Activated T-helper 2 cell treated with anti-CD3 and anti-CD28 coated beads, Interferon-gamma antibody, Interleukin-2, Interleukin-4, amounts not matched to agents 10 μg/mL and 5 μg/mL and 100 μg/mL, durations not matched to agents 14 hours and 24 hours and 36 hours (primary cell): ENCODE measurements at regions not wholly inside any gene's neighbourhood (a gene's known extent, or its start where the extent isn't known, plus 50 kb on each side); places are given as distances from the start of the nearest gene placed in this dataset.

Experiments used
- DNase-seq: peaks from one replicate; pipeline ENCODE4 v3.0.0; 2021; ENCODE audit warnings: low spot score
- H3K27ac Mint-ChIP-seq: one replicate; pipeline ENCODE4 v1.8.0; 2021; ENCODE audit warnings: mixed read lengths
- H3K27me3 Mint-ChIP-seq: one replicate; pipeline ENCODE4 v1.8.0; 2021; ENCODE audit warnings: low read depth, mixed read lengths
- H3K36me3 Mint-ChIP-seq: one replicate; pipeline ENCODE4 v1.8.0; 2021; ENCODE audit warnings: low read depth, mixed read lengths
- H3K4me1 Mint-ChIP-seq: one replicate; pipeline ENCODE4 v1.8.0; 2021; ENCODE audit warnings: low read depth, mixed read lengths
- H3K4me3 Mint-ChIP-seq: one replicate; pipeline ENCODE4 v1.8.0; 2021; ENCODE audit warnings: low read depth, mild to moderate bottlenecking, moderate library complexity, mixed read lengths
- H3K9me3 Mint-ChIP-seq: one replicate; pipeline ENCODE4 v1.8.0; 2021; ENCODE audit warnings: mixed read lengths
- intact Hi-C: fragments of 100-400 bp; cut with micrococcal nuclease; formaldehyde crosslinking; loops from one replicate; pipeline ENCODE4 v1.15.1; 2023

DNA sequence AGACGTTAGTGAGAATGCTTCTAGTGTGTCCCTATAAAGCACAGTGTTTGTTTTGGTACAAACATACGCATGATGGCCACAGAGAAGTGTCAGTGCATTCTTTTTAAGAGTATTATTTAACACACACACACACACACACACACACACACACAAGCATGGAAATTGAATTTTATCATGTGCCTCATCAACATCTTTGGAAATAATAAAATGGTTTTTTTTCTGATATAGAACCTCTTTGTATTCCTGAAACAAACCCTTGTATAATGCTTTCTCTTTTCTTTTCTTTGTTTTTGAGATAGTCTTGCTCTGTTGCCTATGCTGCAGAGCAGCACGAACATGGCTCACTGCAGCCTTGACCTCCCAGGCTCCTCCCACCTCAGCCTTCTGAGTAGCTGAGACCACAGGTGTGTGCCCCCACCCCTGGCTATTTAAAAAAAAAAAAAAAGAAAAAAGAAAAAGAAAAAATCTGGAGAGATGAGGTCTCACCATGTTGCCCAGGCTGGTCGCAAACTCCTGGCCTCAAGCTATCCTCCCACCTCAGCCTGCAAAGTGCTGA lies 116.2 kb upstream of the SYNDIG1 start:
- DNase-seq, result no peak
- Mint-ChIP-seq H3K27me3 (peaks cover 5% of the 10 kb centered on the region), H3K4me3 (no peak overlapping the region), H3K4me1 (no peaks in the 10 kb centered on the region), H3K27ac (no peak overlapping the region), H3K9me3 (no peaks in the 10 kb centered on the region), H3K36me3 (no peaks in the 10 kb centered on the region)
- intact Hi-C loops, result no loop called here

DNA sequence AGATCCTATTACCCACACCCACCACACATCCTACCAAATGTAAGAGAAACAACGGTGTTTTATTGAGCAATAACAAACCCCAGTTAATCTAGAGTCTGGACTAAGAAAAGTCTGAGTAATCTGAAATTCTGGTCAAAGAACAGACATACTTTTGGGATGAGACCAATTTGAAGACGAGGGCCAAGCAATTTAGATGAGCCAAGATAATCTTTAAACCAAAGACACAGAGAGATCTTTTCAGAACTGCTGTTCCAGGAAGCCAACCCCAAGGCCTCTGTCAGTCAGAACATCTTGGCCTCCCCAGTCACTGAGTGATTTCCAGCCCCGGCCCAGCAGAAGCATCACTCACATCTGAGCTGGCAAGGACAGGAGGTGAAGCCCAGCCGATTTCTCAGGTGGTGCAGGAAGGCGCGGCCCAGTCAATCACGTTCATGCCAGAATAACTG lies 118.5 kb upstream of the SYNDIG1 start:
- H3K27me3 Mint-ChIP-seq, result peaks cover 5% of the 10 kb centered on the region
- H3K9me3 Mint-ChIP-seq, result no peaks in the 10 kb centered on the region
- intact Hi-C loops, result no loop called here
- H3K4me1 Mint-ChIP-seq, result no peaks in the 10 kb centered on the region
- H3K27ac Mint-ChIP-seq, result no peak overlapping the region
- H3K36me3 Mint-ChIP-seq, result no peaks in the 10 kb centered on the region
- H3K4me3 Mint-ChIP-seq, result no peak overlapping the region
- DNase-seq, result no peak

DNA sequence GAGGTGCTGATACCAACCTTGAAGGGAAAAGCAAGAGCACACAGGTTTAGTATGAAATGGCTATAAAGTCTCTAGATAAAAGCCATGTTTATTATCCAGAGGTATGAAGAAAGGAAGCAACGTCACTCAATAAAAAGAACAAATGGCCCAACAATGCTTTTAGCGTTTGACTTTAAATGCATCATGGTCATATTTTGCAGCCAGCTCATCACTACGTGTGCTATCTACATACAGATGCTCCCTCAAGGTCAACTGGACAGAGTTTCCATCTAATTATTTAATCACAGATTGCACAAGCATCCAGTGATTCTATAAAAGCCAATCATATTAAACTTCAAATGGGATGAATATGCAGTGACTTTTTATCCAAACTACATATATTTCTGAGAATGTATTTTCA lies 127.6 kb upstream of the SYNDIG1 start:
- Mint-ChIP-seq H3K36me3 (no peaks in the 10 kb centered on the region), H3K27ac (no peak overlapping the region), H3K27me3 (peaks cover 7% of the 10 kb centered on the region), H3K9me3 (no peaks in the 10 kb centered on the region), H3K4me3 (no peak overlapping the region), H3K4me1 (peaks cover 4% of the 10 kb centered on the region)
- intact Hi-C loops, result no loop called here
- DNase-seq, result no peak

DNA sequence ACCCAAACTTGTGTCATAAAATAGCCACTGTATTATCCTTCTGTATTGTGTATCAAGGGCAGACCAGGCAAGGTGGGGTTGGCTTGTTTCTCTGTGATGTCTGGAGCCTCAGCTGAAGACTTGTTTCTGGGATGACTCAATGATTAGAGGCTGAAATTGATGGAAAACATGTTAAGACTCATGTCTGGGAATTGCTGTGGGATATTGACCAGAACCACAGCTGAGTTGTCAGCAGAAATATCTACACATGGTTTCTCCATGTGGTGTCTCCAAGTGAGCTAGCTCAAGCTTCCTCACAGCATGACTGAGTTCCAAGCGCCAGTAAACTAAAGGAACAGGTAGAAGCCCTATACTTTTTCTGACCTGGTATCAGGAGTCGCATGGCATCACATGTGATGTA lies 128.5 kb upstream of the SYNDIG1 start:
- Mint-ChIP-seq H3K36me3 (no peaks in the 10 kb centered on the region), H3K27me3 (peaks cover 7% of the 10 kb centered on the region), H3K4me3 (no peak overlapping the region), H3K4me1 (peaks cover 4% of the 10 kb centered on the region), H3K9me3 (no peaks in the 10 kb centered on the region), H3K27ac (no peak overlapping the region)
- intact Hi-C loops, result no loop called here
- no peak for DNase-seq

DNA sequence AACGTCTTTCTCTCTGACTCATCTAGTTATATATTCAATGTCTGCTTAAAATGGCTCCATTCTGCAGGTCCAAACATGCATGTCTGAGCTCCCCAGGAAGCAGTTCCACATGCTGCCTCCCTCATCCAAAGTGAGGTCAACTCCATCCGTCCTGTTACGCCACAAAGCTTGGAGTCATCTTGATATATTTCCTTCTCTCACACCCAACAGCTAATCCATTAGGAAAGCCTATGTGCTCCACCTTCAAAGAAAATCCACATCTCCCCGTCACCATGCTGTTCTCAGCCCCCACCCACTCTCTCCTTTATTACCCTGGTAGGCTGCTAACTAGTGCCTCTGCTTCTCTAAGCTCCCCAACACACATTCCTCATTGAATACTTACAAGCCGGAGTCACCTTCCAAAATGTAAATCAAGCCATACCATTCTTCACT lies 130.2 kb upstream of the SYNDIG1 start:
- Mint-ChIP-seq H3K36me3 (no peaks in the 10 kb centered on the region), H3K4me1 (peaks cover 4% of the 10 kb centered on the region), H3K27me3 (peaks cover 4% of the 10 kb centered on the region), H3K27ac (no peak overlapping the region), H3K4me3 (no peak overlapping the region), H3K9me3 (no peaks in the 10 kb centered on the region)
- intact Hi-C loops, result no loop called here
- DNase-seq, result no peak

DNA sequence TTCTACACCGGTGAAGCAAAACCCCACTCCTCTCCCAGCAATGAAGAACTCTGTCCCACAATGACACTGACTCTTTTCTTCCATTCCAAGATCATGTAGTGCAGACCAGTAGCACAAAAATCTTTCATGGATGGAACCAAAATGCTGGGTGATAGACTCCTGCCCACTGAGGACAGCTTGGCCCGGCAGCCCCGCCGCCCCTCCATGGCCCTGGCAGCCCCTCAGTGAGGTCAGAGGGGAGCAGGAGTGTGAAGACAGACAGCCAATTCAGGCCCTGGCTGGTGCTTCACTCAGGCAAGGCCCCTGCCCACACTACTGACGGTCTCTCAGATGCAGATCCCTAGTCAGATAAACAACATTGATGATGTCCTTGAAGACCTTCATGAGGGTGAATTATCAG lies 131.9 kb upstream of the SYNDIG1 start:
- no peak for DNase-seq
- no peak overlapping the region for H3K4me3 Mint-ChIP-seq
- intact Hi-C loops, result no loop called here
- no peaks in the 10 kb centered on the region for H3K9me3 Mint-ChIP-seq
- no peaks in the 10 kb centered on the region for H3K36me3 Mint-ChIP-seq
- H3K4me1 Mint-ChIP-seq, result peaks cover 4% of the 10 kb centered on the region
- no peak overlapping the region for H3K27ac Mint-ChIP-seq
- no peaks in the 10 kb centered on the region for H3K27me3 Mint-ChIP-seq

DNA sequence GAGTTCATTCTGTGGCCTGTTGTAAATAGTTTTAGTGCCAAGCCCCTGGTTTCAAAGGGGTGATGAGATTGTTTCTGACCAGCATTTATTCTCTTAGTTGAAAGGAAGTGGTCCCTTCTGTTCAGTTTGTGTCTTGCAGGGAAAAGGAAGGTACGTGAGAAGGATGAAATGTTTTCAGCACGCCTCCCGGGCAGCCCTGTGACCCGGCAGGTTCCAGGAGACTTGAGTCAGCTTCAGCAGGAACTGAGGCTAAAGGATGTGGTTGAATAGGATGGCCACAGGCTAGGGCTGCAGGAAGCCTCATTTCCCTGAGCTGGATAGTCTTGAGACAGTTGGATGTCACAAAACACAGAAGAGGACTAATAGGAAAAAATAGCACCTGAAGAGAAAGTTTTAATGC lies 132.4 kb upstream of the SYNDIG1 start:
- no peaks in the 10 kb centered on the region for H3K36me3 Mint-ChIP-seq
- intact Hi-C loops, result no loop called here
- H3K9me3 Mint-ChIP-seq, result no peaks in the 10 kb centered on the region
- no peak overlapping the region for H3K27ac Mint-ChIP-seq
- H3K4me1 Mint-ChIP-seq, result peaks cover 4% of the 10 kb centered on the region
- H3K27me3 Mint-ChIP-seq, result no peaks in the 10 kb centered on the region
- no peak overlapping the region for H3K4me3 Mint-ChIP-seq
- DNase-seq, result no peak

DNA sequence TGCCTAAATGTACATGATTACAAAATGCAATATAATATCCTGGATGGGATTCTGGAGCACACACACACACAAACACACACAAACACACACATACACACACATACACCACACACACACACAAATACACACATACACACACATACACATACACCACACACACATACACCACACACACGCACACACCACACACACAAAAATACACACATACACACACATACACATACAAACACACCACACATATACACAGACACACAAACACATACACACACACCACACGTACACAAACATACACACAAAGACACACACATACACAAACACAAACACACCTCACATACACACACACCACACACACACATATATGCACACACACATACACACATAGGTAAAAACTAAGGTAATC lies 134.6 kb upstream of the SYNDIG1 start:
- intact Hi-C loops, result no loop called here
- Mint-ChIP-seq H3K27ac (no peak overlapping the region), H3K4me3 (no peak overlapping the region), H3K9me3 (no peaks in the 10 kb centered on the region), H3K36me3 (no peaks in the 10 kb centered on the region), H3K4me1 (peaks cover 4% of the 10 kb centered on the region), H3K27me3 (no peaks in the 10 kb centered on the region)
- no peak for DNase-seq

DNA sequence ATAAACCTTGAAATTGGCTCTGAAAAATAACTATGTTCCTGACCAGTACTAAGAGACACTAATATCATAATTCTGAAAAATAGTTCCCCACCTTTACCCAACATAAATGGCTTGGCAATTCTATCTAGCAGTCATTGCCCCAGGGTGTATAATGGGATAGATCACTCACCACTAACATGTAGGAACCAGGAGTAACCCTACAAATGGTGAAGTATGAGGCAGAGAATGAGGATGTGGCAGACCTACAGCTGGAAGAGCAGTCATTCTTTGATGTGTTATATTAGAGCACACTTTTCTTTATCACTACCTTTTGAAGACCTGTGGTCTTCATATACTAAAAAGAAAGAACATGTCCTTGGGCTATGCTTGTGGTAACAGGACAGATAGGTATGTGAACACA lies 136.5 kb upstream of the SYNDIG1 start:
- no peaks in the 10 kb centered on the region for H3K36me3 Mint-ChIP-seq
- intact Hi-C loops, result no loop called here
- H3K4me3 Mint-ChIP-seq, result no peak overlapping the region
- H3K27ac Mint-ChIP-seq, result no peak overlapping the region
- no peak for DNase-seq
- H3K4me1 Mint-ChIP-seq, result peaks cover 4% of the 10 kb centered on the region
- H3K9me3 Mint-ChIP-seq, result no peaks in the 10 kb centered on the region
- H3K27me3 Mint-ChIP-seq, result no peaks in the 10 kb centered on the region

DNA sequence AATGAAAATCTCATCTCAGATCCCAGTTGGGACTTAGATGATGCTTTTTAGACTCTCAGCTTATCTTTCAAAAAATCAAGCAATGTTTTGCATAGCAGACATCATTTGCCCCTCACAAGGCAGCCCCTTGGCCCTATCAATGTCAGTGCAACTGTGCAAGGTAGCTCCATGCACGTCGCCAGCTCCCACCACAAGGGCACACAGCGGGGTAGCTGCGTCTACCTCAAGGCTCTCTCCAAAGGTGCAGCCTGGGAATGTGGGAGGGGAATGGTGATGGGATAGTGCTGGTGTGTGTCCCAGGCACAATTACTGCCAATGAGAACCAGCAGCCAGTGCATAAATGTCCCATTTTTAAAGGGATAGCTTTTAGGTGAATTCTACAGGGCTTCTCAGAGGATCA lies 137.5 kb upstream of the SYNDIG1 start:
- no peak overlapping the region for H3K27ac Mint-ChIP-seq
- H3K36me3 Mint-ChIP-seq, result no peaks in the 10 kb centered on the region
- peaks cover under 1% of the 10 kb centered on the region for H3K4me1 Mint-ChIP-seq

DNA sequence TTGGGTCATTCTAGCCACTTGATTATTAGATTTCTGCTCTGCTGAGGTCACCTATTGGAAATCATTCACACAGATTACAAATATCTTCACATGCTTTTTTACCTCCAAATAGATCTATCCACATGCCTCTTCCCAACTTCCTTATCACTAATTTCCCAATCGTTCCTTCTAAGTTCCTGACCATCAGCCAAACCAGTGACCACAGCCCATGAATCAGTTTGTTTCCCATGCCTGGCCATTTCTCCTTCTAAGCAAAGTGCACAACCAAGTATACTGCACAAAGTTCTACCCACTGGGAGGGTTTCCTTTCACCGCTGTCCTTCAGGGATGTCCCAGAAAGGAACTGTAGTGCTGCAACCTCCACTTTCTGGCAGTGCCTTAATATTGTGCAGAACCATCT lies 140.5 kb upstream of the SYNDIG1 start:
- Mint-ChIP-seq H3K27ac (no peak overlapping the region), H3K4me3 (no peak overlapping the region), H3K9me3 (no peaks in the 10 kb centered on the region), H3K4me1 (no peaks in the 10 kb centered on the region), H3K27me3 (no peaks in the 10 kb centered on the region), H3K36me3 (no peaks in the 10 kb centered on the region)
- DNase-seq, result no peak
- intact Hi-C loops, result no loop called here

More for the DNA sequence above, 137.5 kb upstream of the SYNDIG1 start:
- intact Hi-C loops, result no loop called here
- no peaks in the 10 kb centered on the region for H3K27me3 Mint-ChIP-seq
- no peak overlapping the region for H3K4me3 Mint-ChIP-seq
- no peak for DNase-seq
- no peaks in the 10 kb centered on the region for H3K9me3 Mint-ChIP-seq

DNA sequence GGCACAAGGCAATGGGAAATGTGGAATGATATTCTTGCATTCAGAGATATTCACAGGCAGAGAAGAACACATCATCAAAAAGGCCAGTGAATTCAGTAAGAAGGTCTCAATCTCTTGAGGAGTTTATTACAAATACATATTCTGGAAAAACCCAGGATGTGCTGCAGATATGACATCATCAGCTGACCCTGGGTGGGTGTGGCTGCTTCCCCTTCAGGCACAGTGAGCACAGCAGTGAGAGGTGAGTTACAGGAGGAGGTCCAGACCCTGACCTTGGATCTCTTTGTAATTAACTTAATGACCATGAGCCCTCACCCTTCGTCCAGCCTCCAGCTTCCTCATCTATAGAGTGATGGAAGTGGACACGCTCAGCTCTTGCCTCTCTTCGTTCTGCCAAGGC lies 147.5 kb upstream of the SYNDIG1 start:
- H3K27ac Mint-ChIP-seq, result no peak overlapping the region
- peaks cover 12% of the 10 kb centered on the region for H3K4me1 Mint-ChIP-seq
- intact Hi-C loops, result no loop called here
- no peak overlapping the region for H3K4me3 Mint-ChIP-seq
- H3K9me3 Mint-ChIP-seq, result no peaks in the 10 kb centered on the region
- H3K27me3 Mint-ChIP-seq, result no peaks in the 10 kb centered on the region
- H3K36me3 Mint-ChIP-seq, result no peaks in the 10 kb centered on the region
- DNase-seq, result no peak

DNA sequence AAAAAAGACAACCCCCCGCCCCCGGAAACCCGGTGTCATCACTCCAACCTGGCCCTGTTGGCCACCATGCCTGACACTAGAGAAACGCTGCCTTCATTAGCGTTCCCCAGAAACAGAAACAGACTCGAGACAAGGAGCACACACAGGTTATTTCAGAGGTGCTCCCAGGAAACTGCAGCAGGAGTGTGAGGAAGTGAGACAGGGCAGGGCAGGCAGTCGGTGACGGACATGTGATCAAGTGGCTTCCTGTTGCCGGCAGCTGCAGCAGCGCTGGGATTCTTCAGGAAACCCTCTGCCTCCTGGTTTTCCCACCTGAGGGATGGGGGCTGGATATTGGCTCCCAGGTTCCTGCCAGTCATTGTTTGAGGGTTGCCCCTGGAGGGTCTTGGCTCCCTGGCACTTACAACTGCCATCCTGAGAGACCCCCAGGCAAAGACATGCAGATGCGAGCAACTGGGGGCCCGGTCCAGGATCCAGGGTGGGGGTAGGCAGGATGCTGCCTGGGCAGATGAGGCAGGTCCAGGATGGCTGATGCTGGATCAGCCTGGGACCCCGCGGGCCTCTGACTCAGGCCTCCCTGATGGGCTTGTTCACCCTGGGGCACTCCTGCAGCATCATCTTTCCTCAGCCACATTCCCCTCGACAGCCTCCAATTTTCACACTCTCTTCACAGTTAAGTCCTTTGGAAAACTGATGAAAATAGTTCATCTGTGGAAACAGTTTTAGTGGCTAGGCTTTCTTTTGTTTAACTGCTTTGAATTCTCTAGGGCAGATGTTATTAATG lies 150.7 kb upstream of the SYNDIG1 start:
- no peaks in the 10 kb centered on the region for H3K9me3 Mint-ChIP-seq
- intact Hi-C loops, result no loop called here
- H3K27me3 Mint-ChIP-seq, result no peaks in the 10 kb centered on the region
- no peak overlapping the region for H3K27ac Mint-ChIP-seq
- peaks cover 13% of the 10 kb centered on the region for H3K4me1 Mint-ChIP-seq
- H3K36me3 Mint-ChIP-seq, result no peaks in the 10 kb centered on the region
- no peak for DNase-seq
- H3K4me3 Mint-ChIP-seq, result no peak overlapping the region
